Mucosa of rectum (tissue), 2 donors: ENCODE measurements at regions not wholly inside any gene's neighbourhood (a gene's known extent, or its start where the extent isn't known, plus 50 kb on each side); places are given as distances from the start of the nearest gene placed in this dataset.

ENCODE experiments used
- H3K27ac ChIP-seq, 2 donors: one replicate each; pipeline ENCODE4 v1.7.0; 2013; ENCODE audit warnings: inconsistent platforms in 2 of 2, low read depth in 2 of 2, low read length in 2 of 2
- H3K27me3 ChIP-seq, 2 donors: one replicate each; pipeline ENCODE4 v1.7.0; 2013; ENCODE audit warnings: low read length in 2 of 2; ENCODE audit not compliant: control insufficient read depth in 2 of 2, insufficient read depth in 2 of 2
- H3K36me3 ChIP-seq, 2 donors: one replicate each; pipeline ENCODE4 v1.7.0; 2013; ENCODE audit warnings: low read length in 2 of 2; ENCODE audit not compliant: control insufficient read depth in 2 of 2, insufficient read depth in 2 of 2
- H3K4me1 ChIP-seq, 2 donors: one replicate each; pipeline ENCODE4 v1.7.0; 2013; ENCODE audit warnings: low read length in 2 of 2, mild to moderate bottlenecking in 1 of 2; ENCODE audit not compliant: control insufficient read depth in 2 of 2, insufficient read depth in 2 of 2
- H3K4me3 ChIP-seq, 2 donors: one replicate each; pipeline ENCODE4 v1.7.0; 2013; ENCODE audit warnings: low read length in 2 of 2
- H3K9ac ChIP-seq, 2 donors: one replicate each; pipeline ENCODE4 v1.7.0; 2013; ENCODE audit warnings: low read length in 2 of 2, low read depth in 1 of 2, mild to moderate bottlenecking in 1 of 2
- H3K9me3 ChIP-seq, 2 donors: one replicate each; pipeline ENCODE4 v1.7.0; 2013; ENCODE audit warnings: low read length in 2 of 2; ENCODE audit not compliant: control insufficient read depth in 2 of 2
- donor health status: healthy.
- donor health status: Normal muscosa, but diverticular disease.

GRCh38 chr4:23260511-23260910 lies 567.8 kb downstream of the GBA3 start:
- no peak overlapping the region for H3K9ac ChIP-seq
- no peaks in the 10 kb centered on the region for H3K4me1 ChIP-seq
- no peak overlapping the region for H3K27ac ChIP-seq
- H3K36me3 ChIP-seq: no peaks in the 10 kb centered on the region
- no peaks in the 10 kb centered on the region for H3K9me3 ChIP-seq
- no peak overlapping the region for H3K4me3 ChIP-seq
- H3K27me3 ChIP-seq: no peaks in the 10 kb centered on the region

- no peaks in the 10 kb centered on the region for H3K27me3 ChIP-seq
- H3K9ac ChIP-seq: no peak overlapping the region
- no peak overlapping the region for H3K27ac ChIP-seq
- no peaks in the 10 kb centered on the region for H3K36me3 ChIP-seq
- H3K4me1 ChIP-seq: no peaks in the 10 kb centered on the region
- H3K9me3 ChIP-seq: no peaks in the 10 kb centered on the region
- no peak overlapping the region for H3K4me3 ChIP-seq
Observed at GRCh38 chr4:23245203-23245832, 552.6 kb downstream of the GBA3 start.

- H3K4me1 ChIP-seq: no peaks in the 10 kb centered on the region
- no peak overlapping the region for H3K4me3 ChIP-seq
- H3K27me3 ChIP-seq: no peaks in the 10 kb centered on the region
- H3K9me3 ChIP-seq: no peaks in the 10 kb centered on the region
- H3K9ac ChIP-seq: no peak overlapping the region
- H3K36me3 ChIP-seq: no peaks in the 10 kb centered on the region
- H3K27ac ChIP-seq: no peak overlapping the region
Observed at GRCh38 chr4:23242962-23243361, 550.2 kb downstream of the GBA3 start.

- no peak overlapping the region for H3K4me3 ChIP-seq
- H3K9ac ChIP-seq: no peak overlapping the region
- no peaks in the 10 kb centered on the region for H3K27me3 ChIP-seq
Observed at GRCh38 chr4:23241408-23241807, 548.7 kb downstream of the GBA3 start.

GRCh38 chr4:23238848-23239247 lies 546.1 kb downstream of the GBA3 start:
- Histone ChIP-seq H3K27me3 (no peaks in the 10 kb centered on the region), H3K9ac (no peak overlapping the region), H3K9me3 (no peaks in the 10 kb centered on the region), H3K27ac (no peak overlapping the region), H3K4me3 (no peak overlapping the region), H3K4me1 (no peaks in the 10 kb centered on the region), H3K36me3 (no peaks in the 10 kb centered on the region)

More at GRCh38 chr4:23241408-23241807, 548.7 kb downstream of the GBA3 start:
- Histone ChIP-seq H3K4me1 (no peaks in the 10 kb centered on the region), H3K36me3 (no peaks in the 10 kb centered on the region), H3K9me3 (no peaks in the 10 kb centered on the region), H3K27ac (no peak overlapping the region)

- Histone ChIP-seq H3K4me3 (no peak overlapping the region), H3K27ac (no peak overlapping the region)
Observed at GRCh38 chr4:23237771-23238170, 545.0 kb downstream of the GBA3 start.

GRCh38 chr4:23235628-23236390 lies 543.1 kb downstream of the GBA3 start:
- no peak overlapping the region for H3K4me3 ChIP-seq
- no peak overlapping the region for H3K27ac ChIP-seq
- H3K4me1 ChIP-seq: no peaks in the 10 kb centered on the region
- no peak overlapping the region for H3K9ac ChIP-seq
- H3K36me3 ChIP-seq: no peaks in the 10 kb centered on the region
- H3K9me3 ChIP-seq: no peaks in the 10 kb centered on the region
- H3K27me3 ChIP-seq: no peaks in the 10 kb centered on the region

More at GRCh38 chr4:23237771-23238170, 545.0 kb downstream of the GBA3 start:
- no peaks in the 10 kb centered on the region for H3K27me3 ChIP-seq
- H3K9ac ChIP-seq: no peak overlapping the region
- no peaks in the 10 kb centered on the region for H3K9me3 ChIP-seq
- no peaks in the 10 kb centered on the region for H3K4me1 ChIP-seq
- no peaks in the 10 kb centered on the region for H3K36me3 ChIP-seq

- Histone ChIP-seq H3K9ac (no peak overlapping the region), H3K4me1 (no peaks in the 10 kb centered on the region), H3K27me3 (no peaks in the 10 kb centered on the region), H3K27ac (no peak overlapping the region), H3K4me3 (no peak overlapping the region), H3K36me3 (no peaks in the 10 kb centered on the region), H3K9me3 (no peaks in the 10 kb centered on the region)
Observed at GRCh38 chr4:23234716-23235115, 542.0 kb downstream of the GBA3 start.

- Histone ChIP-seq H3K4me3 (no peak overlapping the region), H3K9me3 (no peaks in the 10 kb centered on the region), H3K27ac (no peak overlapping the region), H3K27me3 (no peaks in the 10 kb centered on the region), H3K9ac (no peak overlapping the region), H3K4me1 (no peaks in the 10 kb centered on the region), H3K36me3 (no peaks in the 10 kb centered on the region)
Observed at GRCh38 chr4:23234018-23234417, 541.3 kb downstream of the GBA3 start.

- Histone ChIP-seq H3K4me1 (no peaks in the 10 kb centered on the region), H3K4me3 (no peak overlapping the region), H3K36me3 (no peaks in the 10 kb centered on the region), H3K9me3 (no peaks in the 10 kb centered on the region), H3K27me3 (no peaks in the 10 kb centered on the region), H3K27ac (no peak overlapping the region), H3K9ac (no peak overlapping the region)
Observed at GRCh38 chr4:23233596-23233995, 540.9 kb downstream of the GBA3 start.
